Stimulated activated CD8-positive, alpha-beta memory T cell treated with anti-CD3 and anti-CD28 coated beads, Interleukin-12 subunit alpha, Interleukin-12 subunit beta, amount 100 ng/mL, for 24 hours (primary cell): ENCODE measurements at regions not wholly inside any gene's neighbourhood (a gene's known extent, or its start where the extent isn't known, plus 50 kb on each side); places are given as distances from the start of the nearest gene placed in this dataset.
"Not testable (repeated sequence)": the region's sequence is repeated elsewhere in the genome, so short reads cannot be mapped to it uniquely, and the experiment has no call there.

ENCODE experiments used
- DNase-seq: peaks from one replicate; pipeline ENCODE4 v3.0.0-alpha.2; 2020; ENCODE audit errors: extremely low read depth

- DNase-seq = no peak
Measured at GRCh38 chr22:22822106-22822505, 65.5 kb upstream of the IGLL5 start.

- not testable (repeated sequence) for DNase-seq
Measured at GRCh38 chr22:22822553-22822952, 65.1 kb upstream of the IGLL5 start.

- no peak for DNase-seq
Measured at GRCh38 chr22:22823131-22823810, 64.3 kb upstream of the IGLL5 start.

- no peak for DNase-seq
Measured at GRCh38 chr22:22824340-22825212, 63.0 kb upstream of the IGLL5 start.

- DNase-seq = no peak
Measured at GRCh38 chr22:22825213-22825593, 62.4 kb upstream of the IGLL5 start.

GRCh38 chr22:22827187-22827939 is 60.3 kb upstream of the IGLL5 start:
- no peak for DNase-seq

- DNase-seq = no peak
Measured at GRCh38 chr22:22830193-22830592, 57.4 kb upstream of the IGLL5 start.

- no peak for DNase-seq
Measured at GRCh38 chr22:22830957-22831688, 56.5 kb upstream of the IGLL5 start.

GRCh38 chr22:22833059-22833458 is 54.6 kb upstream of the IGLL5 start:
- DNase-seq = no peak

- DNase-seq = no peak
Measured at GRCh38 chr22:22833488-22833887, 54.1 kb upstream of the IGLL5 start.

GRCh38 chr22:22834204-22834603 is 53.4 kb upstream of the IGLL5 start:
- no peak for DNase-seq

- no peak for DNase-seq
Measured at GRCh38 chr22:22834783-22835182, 52.8 kb upstream of the IGLL5 start.

- no peak for DNase-seq
Measured at GRCh38 chr22:22835242-22835641, 52.4 kb upstream of the IGLL5 start.

- no peak for DNase-seq
Measured at GRCh38 chr22:22835771-22836291, 51.8 kb upstream of the IGLL5 start.

- DNase-seq = no peak
Measured at GRCh38 chr22:22836635-22837034, 51.0 kb upstream of the IGLL5 start.
